Gastrocnemius medialis (tissue), 4 donors: ENCODE measurements at regions not wholly inside any gene's neighbourhood (a gene's known extent, or its start where the extent isn't known, plus 50 kb on each side); places are given as distances from the start of the nearest gene placed in this dataset.

Experiments
- ATAC-seq, 2 donors: fragments of 150-250 bp; one replicate each; pipeline ENCODE4 v1.9.1; 2016
- DNase-seq, 2 donors: peaks; one replicate each; pipeline ENCODE4 v3.0.0-alpha.2; 2019
- H3K27ac ChIP-seq, 4 donors: fragments of 200-600 bp; sonication (generic); 1 replicate in 1 of 4; 2 replicates in 3 of 4; pipeline ENCODE4 v1.5.1; 2016 to 2018; ENCODE audit warnings: mild to moderate bottlenecking in 2 of 4, moderate library complexity in 1 of 4
- H3K27me3 ChIP-seq, 3 donors: fragments of 200-600 bp; sonication (generic) in 2 of 3; 1 replicate in 1 of 3; 2 replicates in 2 of 3; pipeline versions ENCODE4 v1.5.1 to v1.6.0; 2016 to 2019; ENCODE audit warnings: mild to moderate bottlenecking in 1 of 3, moderate library complexity in 1 of 3
- H3K36me3 ChIP-seq, 2 donors: fragments of 200-600 bp; sonication (generic) in 1 of 2; one replicate each; pipeline ENCODE4 v1.5.1; 2017 to 2018
- H3K4me1 ChIP-seq, 2 donors: fragments of 200-600 bp; sonication (generic) in 1 of 2; one replicate each; pipeline ENCODE4 v1.5.1; 2016 to 2017; ENCODE audit warnings: mild to moderate bottlenecking in 2 of 2
- H3K4me3 ChIP-seq, 4 donors: fragments of 200-600 bp; sonication (generic) in 3 of 4; 1 replicate in 1 of 4; 2 replicates in 3 of 4; pipeline ENCODE4 v1.5.1; 2016 to 2019; ENCODE audit warnings: mild to moderate bottlenecking in 2 of 4
- H3K9me3 ChIP-seq, 3 donors: fragments of 200-600 bp; sonication (generic) in 2 of 3; 1 replicate in 1 of 3; 2 replicates in 2 of 3; pipeline ENCODE4 v1.5.1; 2016 to 2019
- CTCF ChIP-seq, 5 experiments: fragments of 450-650 bp in 3 of 5; fragments of 200-600 bp in 2 of 5; sonication (generic) in 2 of 5; IDR thresholded peaks in 4 of 5; conservative IDR thresholded peaks in 1 of 5; 1 replicate in 4 of 5; 2 replicates in 1 of 5; pipeline ENCODE4 v1.5.1; 2016 to 2019; ENCODE audit warnings: antibody characterized with exemption in 5 of 5, mild to moderate bottlenecking in 3 of 5, moderate library complexity in 3 of 5
- POLR2A ChIP-seq, 2 donors: fragments of 450-650 bp; IDR thresholded peaks; one replicate each; pipeline ENCODE4 v1.6.1; 2017; ENCODE audit warnings: antibody characterized with exemption in 2 of 2, mild to moderate bottlenecking in 2 of 2, moderate library complexity in 2 of 2
- in situ Hi-C, 4 donors: fragments of 200-750 bp; cut with MboI; loops; one replicate each; pipeline versions ENCODE4 v1.15.0 to v1.8.0; 2017; ENCODE audit warnings: low sequenced_read_pairs in 4 of 4
- intact Hi-C: fragments of 100-400 bp; cut with DNase I; formaldehyde crosslinking; loops from one replicate; pipeline ENCODE4 v1.15.1; 2023; ENCODE audit warnings: low total_unique reads

DNA sequence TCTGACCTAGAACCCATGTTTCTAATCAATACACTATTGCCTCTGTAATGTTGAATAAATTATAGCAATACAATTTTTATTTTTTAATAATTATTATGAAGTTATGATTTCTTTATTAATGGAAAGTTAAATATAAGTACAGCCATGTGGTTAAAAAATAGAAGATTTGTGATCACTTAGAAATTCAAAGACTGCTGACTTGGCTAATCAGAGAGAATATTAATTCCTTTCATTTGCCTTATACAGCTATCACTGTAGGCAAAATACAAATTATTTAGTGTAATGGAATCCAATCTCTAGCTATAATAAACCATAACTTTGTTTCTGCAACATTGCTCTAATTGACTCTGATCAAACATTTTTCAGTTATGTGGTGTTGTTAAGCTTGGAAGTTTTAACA is 255.0 kb upstream of the TAS2R1 start:
- TF ChIP-seq CTCF (IDR thresholded peaks at IDR 0.05 in 4 of 5, conservative IDR thresholded peaks at IDR 0.05 in 1 of 5): no peak
- TF ChIP-seq POLR2A (IDR thresholded peaks at IDR 0.05): no peak
- no peaks in the 10 kb centered on the region for H3K4me1 ChIP-seq
- H3K9me3 ChIP-seq: no peaks in the 10 kb centered on the region
- H3K4me3 ChIP-seq: no peak overlapping the region
- ATAC-seq: no peak
- H3K27me3 ChIP-seq: no peaks in the 10 kb centered on the region
- DNase-seq: no peak
- in situ Hi-C loops (no loop called here), intact Hi-C loops (no loop called here)
- no peak overlapping the region for H3K27ac ChIP-seq
- H3K36me3 ChIP-seq: no peaks in the 10 kb centered on the region

DNA sequence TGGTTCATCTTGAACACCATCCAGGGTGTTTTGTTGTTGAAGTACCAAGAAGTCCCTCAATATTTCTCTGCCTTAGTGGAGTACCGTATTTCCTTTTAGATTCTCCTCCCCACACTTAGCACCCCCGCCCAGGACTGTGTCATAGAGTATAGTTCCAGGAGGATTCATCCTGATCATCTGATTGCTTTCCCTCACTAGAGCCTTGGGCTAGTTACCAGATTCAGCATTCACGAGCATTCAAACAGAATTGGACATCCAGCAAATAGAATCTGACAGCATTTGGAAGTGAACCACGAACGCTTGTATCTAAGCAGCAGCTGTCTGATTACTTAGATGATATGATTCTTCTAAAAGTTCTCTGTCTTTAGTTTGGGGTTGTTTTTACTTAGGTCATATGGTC is 248.1 kb upstream of the TAS2R1 start:
- Histone ChIP-seq H3K4me3 (no peak overlapping the region), H3K9me3 (no peaks in the 10 kb centered on the region), H3K27ac (no peak overlapping the region), H3K36me3 (no peaks in the 10 kb centered on the region), H3K4me1 (no peaks in the 10 kb centered on the region), H3K27me3 (no peaks in the 10 kb centered on the region)
- ATAC-seq (no peak), DNase-seq (no peak)
- intact Hi-C loops: no loop called here
- in situ Hi-C loops: no loop called here
- no peak for TF ChIP-seq CTCF (IDR thresholded peaks at IDR 0.05 in 4 of 5, conservative IDR thresholded peaks at IDR 0.05 in 1 of 5)
- no peak for TF ChIP-seq POLR2A (IDR thresholded peaks at IDR 0.05)

DNA sequence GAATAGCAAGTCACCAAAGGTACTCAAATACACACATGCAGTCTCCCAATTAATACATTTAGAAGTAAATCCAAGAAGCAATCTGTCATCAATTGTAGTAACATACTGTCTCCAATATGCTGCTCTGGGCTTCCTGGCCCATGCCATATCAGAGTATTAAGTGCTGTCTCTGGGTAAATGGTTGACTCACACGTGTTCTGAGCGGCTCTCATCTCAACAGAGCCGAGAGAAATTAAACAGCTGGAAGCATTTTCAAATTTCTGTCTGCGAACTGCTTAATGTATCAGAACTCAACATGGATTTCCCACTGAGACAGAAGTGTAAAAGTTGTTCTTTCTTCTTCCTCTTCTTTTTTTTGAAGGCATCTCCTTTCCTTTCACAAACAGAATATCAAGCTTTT is 247.3 kb upstream of the TAS2R1 start:
- intact Hi-C loops: no loop called here
- H3K36me3 ChIP-seq: no peaks in the 10 kb centered on the region
- no peak for ATAC-seq
- no peaks in the 10 kb centered on the region for H3K9me3 ChIP-seq
- no peak overlapping the region for H3K27ac ChIP-seq
- H3K4me3 ChIP-seq: no peak overlapping the region
- TF ChIP-seq POLR2A (IDR thresholded peaks at IDR 0.05) (no peak), CTCF (IDR thresholded peaks at IDR 0.05 in 4 of 5, conservative IDR thresholded peaks at IDR 0.05 in 1 of 5) (no peak)
- H3K27me3 ChIP-seq: no peaks in the 10 kb centered on the region
- no peak for DNase-seq
- H3K4me1 ChIP-seq: no peaks in the 10 kb centered on the region
- in situ Hi-C loops: no loop called here

GRCh38 chr5:9876451-9876850 is 246.3 kb upstream of the TAS2R1 start:
- Histone ChIP-seq H3K4me1 (no peaks in the 10 kb centered on the region), H3K27me3 (no peaks in the 10 kb centered on the region), H3K9me3 (no peaks in the 10 kb centered on the region), H3K36me3 (no peaks in the 10 kb centered on the region), H3K4me3 (no peak overlapping the region), H3K27ac (no peak overlapping the region)
- no peak for ATAC-seq
- in situ Hi-C loops: no loop called here
- no peak for TF ChIP-seq CTCF (IDR thresholded peaks at IDR 0.05 in 4 of 5, conservative IDR thresholded peaks at IDR 0.05 in 1 of 5)
- TF ChIP-seq POLR2A (IDR thresholded peaks at IDR 0.05): no peak
- intact Hi-C loops: no loop called here
- DNase-seq: no peak

DNA sequence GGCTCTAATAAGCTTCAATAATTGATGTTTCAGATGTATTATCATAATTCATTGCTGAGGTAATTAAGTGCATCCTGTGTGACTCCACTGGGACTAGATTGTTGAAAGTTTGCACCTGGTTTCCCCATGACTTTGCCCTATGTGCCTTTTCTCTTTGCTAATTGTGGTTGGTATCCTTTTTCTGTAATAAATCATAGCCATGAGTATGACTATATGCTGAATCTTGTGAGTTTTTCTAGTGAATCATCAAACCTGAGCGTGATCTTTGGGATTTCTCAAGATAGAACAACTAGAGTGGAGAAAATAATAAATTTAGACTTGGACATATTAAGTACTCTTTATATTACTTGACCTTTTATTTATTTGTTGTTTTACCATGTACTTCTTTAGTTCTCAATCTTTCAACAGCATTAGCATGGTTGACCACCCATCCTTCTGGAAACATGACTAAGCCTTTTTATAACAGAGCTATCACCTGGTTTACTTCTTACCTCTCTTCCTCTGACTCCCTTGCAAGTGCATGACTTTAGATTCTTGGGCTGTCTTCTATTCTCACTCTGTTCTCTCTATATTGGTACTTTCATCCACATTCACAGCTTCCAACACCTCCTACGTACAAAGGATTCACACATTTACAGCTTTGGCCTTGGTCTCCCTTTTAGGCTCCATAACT is 239.6 kb upstream of the TAS2R1 start:
- intact Hi-C loops (no loop called here), in situ Hi-C loops (no loop called here)
- H3K27me3 ChIP-seq: no peaks in the 10 kb centered on the region
- ATAC-seq (no peak), DNase-seq (no peak)
- no peaks in the 10 kb centered on the region for H3K36me3 ChIP-seq
- H3K4me1 ChIP-seq: no peaks in the 10 kb centered on the region
- peaks cover 0 to 7% (median 0%) of the 10 kb centered on the region in 3 donors for H3K9me3 ChIP-seq
- TF ChIP-seq POLR2A (IDR thresholded peaks at IDR 0.05) (no peak), CTCF (IDR thresholded peaks at IDR 0.05 in 4 of 5, conservative IDR thresholded peaks at IDR 0.05 in 1 of 5) (no peak)
- H3K27ac ChIP-seq: no peak overlapping the region
- no peak overlapping the region for H3K4me3 ChIP-seq
